VCaP (cell line): ENCODE measurements at regions not wholly inside any gene's neighbourhood (a gene's known extent, or its start where the extent isn't known, plus 50 kb on each side); places are given as distances from the start of the nearest gene placed in this dataset.

ENCODE experiments used
- H3K27ac ChIP-seq: fragments of 450-650 bp; 2 replicates; pipeline ENCODE4 v1.5.1; 2017
- CTCF ChIP-seq: fragments of 450-650 bp; conservative IDR thresholded peaks from 2 replicates; pipeline ENCODE4 v1.5.1; 2017; ENCODE audit warnings: mild to moderate bottlenecking, moderate library complexity

GRCh38 chr4:53865054-53865453, 199.4 kb downstream of the CHIC2 start:
- H3K27ac ChIP-seq, result no peak overlapping the region
- no peak for TF ChIP-seq CTCF

GRCh38 chr4:53863736-53864365, 200.6 kb downstream of the CHIC2 start:
- TF ChIP-seq CTCF, result no peak

GRCh38 chr4:53863158-53863557, 201.2 kb downstream of the CHIC2 start:
- no peak for TF ChIP-seq CTCF
- no peak overlapping the region for H3K27ac ChIP-seq

More at GRCh38 chr4:53863736-53864365, 200.6 kb downstream of the CHIC2 start:
- no peak overlapping the region for H3K27ac ChIP-seq

- no peak for TF ChIP-seq CTCF
- no peak overlapping the region for H3K27ac ChIP-seq
These were observed 202.4 kb downstream of the CHIC2 start for GRCh38 chr4:53861856-53862610.

GRCh38 chr4:53859305-53859704, 205.1 kb downstream of the CHIC2 start:
- TF ChIP-seq CTCF, result no peak
- H3K27ac ChIP-seq, result no peak overlapping the region

GRCh38 chr4:53858744-53859143, 205.7 kb downstream of the CHIC2 start:
- no peak overlapping the region for H3K27ac ChIP-seq
- TF ChIP-seq CTCF, result no peak

- no peak for TF ChIP-seq CTCF
- H3K27ac ChIP-seq, result no peak overlapping the region
These were observed 208.7 kb downstream of the CHIC2 start for GRCh38 chr4:53855581-53856250.
